ENCODE measurements at regions not wholly inside any gene's neighbourhood (a gene's known extent, or its start where the extent isn't known, plus 50 kb on each side); places are given as distances from the start of the nearest gene placed in this dataset.

DNA sequence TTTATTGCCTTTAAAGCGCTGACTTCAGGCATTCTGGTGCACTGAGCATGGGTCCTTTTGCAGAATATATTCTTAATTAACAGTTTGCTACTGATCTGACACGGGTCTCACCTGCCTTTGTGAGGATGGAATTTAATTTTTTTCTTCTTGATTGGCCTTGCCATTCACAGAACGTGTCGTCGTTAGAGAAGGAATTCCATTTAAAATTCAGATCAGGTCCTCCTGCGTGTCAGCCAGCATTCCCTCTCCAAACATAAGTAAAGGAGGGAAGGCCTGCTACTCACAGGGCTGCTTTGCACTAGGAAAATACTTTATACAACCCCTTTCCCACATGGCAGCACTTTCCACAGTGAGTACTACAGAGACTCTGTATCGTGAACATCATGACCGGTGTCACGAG lies 492.7 kb downstream of the NTRK3 start:
- Histone ChIP-seq H3K36me3 (no peaks in the 10 kb centered on the region), H3K4me2 (peak overlapping the region; percentile 19), H3K9me3 (ENCODE audit: low read depth) (no peaks in the 10 kb centered on the region), H3F3A (ENCODE audit: low read depth) (peaks cover 27% of the 10 kb centered on the region), H3K79me2 (ENCODE audit: low read depth) (no peaks in the 10 kb centered on the region), H4K20me1 (ENCODE audit: low read depth) (no peaks in the 10 kb centered on the region), H3K9ac (no peak overlapping the region), H3K4me3 (no peak overlapping the region), H3K27me3 (no peaks in the 10 kb centered on the region), H3K27ac (peak overlapping the region; percentile 81), H3K4me1 (peaks cover 28% of the 10 kb centered on the region), H2AFZ (replicated peaks) (no peak overlapping the region)
- Mint-ChIP-seq H3K27me3 (ENCODE audit: insufficient read depth, low read depth) (peaks cover 7% of the 10 kb centered on the region), H3K36me3 (no peaks in the 10 kb centered on the region), H3K4me3 (no peak overlapping the region), H3K27ac (peak overlapping the region; percentile 93), H3K4me1 (peaks cover 35% of the 10 kb centered on the region), H3K9me3 (peaks cover 11% of the 10 kb centered on the region)
- TF ChIP-seq, protein P1, sequence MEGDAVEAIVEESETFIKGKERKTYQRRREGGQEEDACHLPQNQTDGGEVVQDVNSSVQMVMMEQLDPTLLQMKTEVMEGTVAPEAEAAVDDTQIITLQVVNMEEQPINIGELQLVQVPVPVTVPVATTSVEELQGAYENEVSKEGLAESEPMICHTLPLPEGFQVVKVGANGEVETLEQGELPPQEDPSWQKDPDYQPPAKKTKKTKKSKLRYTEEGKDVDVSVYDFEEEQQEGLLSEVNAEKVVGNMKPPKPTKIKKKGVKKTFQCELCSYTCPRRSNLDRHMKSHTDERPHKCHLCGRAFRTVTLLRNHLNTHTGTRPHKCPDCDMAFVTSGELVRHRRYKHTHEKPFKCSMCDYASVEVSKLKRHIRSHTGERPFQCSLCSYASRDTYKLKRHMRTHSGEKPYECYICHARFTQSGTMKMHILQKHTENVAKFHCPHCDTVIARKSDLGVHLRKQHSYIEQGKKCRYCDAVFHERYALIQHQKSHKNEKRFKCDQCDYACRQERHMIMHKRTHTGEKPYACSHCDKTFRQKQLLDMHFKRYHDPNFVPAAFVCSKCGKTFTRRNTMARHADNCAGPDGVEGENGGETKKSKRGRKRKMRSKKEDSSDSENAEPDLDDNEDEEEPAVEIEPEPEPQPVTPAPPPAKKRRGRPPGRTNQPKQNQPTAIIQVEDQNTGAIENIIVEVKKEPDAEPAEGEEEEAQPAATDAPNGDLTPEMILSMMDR (IDR thresholded peaks at IDR 0.05) = no peak
- TF ChIP-seq EZH2 (IDR thresholded peaks at IDR 0.05) (no peak), EZH2phosphoT487 (IDR thresholded peaks at IDR 0.05) (no peak)
- DNase-seq (ENCODE audit: low spot score) = peak; percentile 3

- no peaks in the 10 kb centered on the region for H3K79me2 ChIP-seq (ENCODE audit: low read depth)
- H4K20me1 ChIP-seq (ENCODE audit: low read depth) = no peaks in the 10 kb centered on the region
- no peak overlapping the region for H3K4me2 ChIP-seq
- no peaks in the 10 kb centered on the region for H3K36me3 ChIP-seq
- H3K4me3 ChIP-seq = no peak overlapping the region
- H3K9me3 ChIP-seq (ENCODE audit: low read depth) = no peaks in the 10 kb centered on the region
- H3K36me3 Mint-ChIP-seq = no peaks in the 10 kb centered on the region
- no peak overlapping the region for H2AFZ ChIP-seq (replicated peaks)
- no peak for DNase-seq (ENCODE audit: low spot score)
- TF ChIP-seq EZH2phosphoT487 (IDR thresholded peaks at IDR 0.05) = no peak
- TF ChIP-seq, protein P1 (IDR thresholded peaks at IDR 0.05) = no peak
- no peak for TF ChIP-seq EZH2 (IDR thresholded peaks at IDR 0.05)
- no peak overlapping the region for H3K4me3 Mint-ChIP-seq
- H3K27me3 Mint-ChIP-seq (ENCODE audit: insufficient read depth, low read depth) = peaks cover 12% of the 10 kb centered on the region
- H3K4me1 Mint-ChIP-seq = peaks cover 35% of the 10 kb centered on the region
- H3K4me1 ChIP-seq = peaks cover 28% of the 10 kb centered on the region
- H3K9me3 Mint-ChIP-seq = peaks cover 1% of the 10 kb centered on the region
- H3K27ac Mint-ChIP-seq = no peak overlapping the region
- H3K27me3 ChIP-seq = no peaks in the 10 kb centered on the region
- no peak overlapping the region for H3K27ac ChIP-seq
- peaks cover 27% of the 10 kb centered on the region for H3F3A ChIP-seq (ENCODE audit: low read depth)
- H3K9ac ChIP-seq = no peak overlapping the region
These were observed 494.6 kb downstream of the NTRK3 start for GRCh38 chr15:87761736-87762509.

- peaks cover 25% of the 10 kb centered on the region for H3F3A ChIP-seq (ENCODE audit: low read depth)
- no peak overlapping the region for H3K4me2 ChIP-seq
- H3K4me3 Mint-ChIP-seq = no peak overlapping the region
- H3K36me3 ChIP-seq = no peaks in the 10 kb centered on the region
- H3K27ac ChIP-seq = no peak overlapping the region
- TF ChIP-seq EZH2phosphoT487 (IDR thresholded peaks at IDR 0.05) = no peak
- TF ChIP-seq EZH2 (IDR thresholded peaks at IDR 0.05) = no peak
- no peak overlapping the region for H2AFZ ChIP-seq (replicated peaks)
- H3K9ac ChIP-seq = no peak overlapping the region
- no peaks in the 10 kb centered on the region for H3K9me3 Mint-ChIP-seq
- no peaks in the 10 kb centered on the region for H3K27me3 ChIP-seq
- H3K36me3 Mint-ChIP-seq = no peaks in the 10 kb centered on the region
- H3K79me2 ChIP-seq (ENCODE audit: low read depth) = no peaks in the 10 kb centered on the region
- H3K4me1 ChIP-seq = peaks cover 26% of the 10 kb centered on the region
- no peak overlapping the region for H3K4me3 ChIP-seq
- peaks cover 12% of the 10 kb centered on the region for H3K27me3 Mint-ChIP-seq (ENCODE audit: insufficient read depth, low read depth)
- no peaks in the 10 kb centered on the region for H4K20me1 ChIP-seq (ENCODE audit: low read depth)
- H3K27ac Mint-ChIP-seq = peak overlapping the region; percentile 8
- DNase-seq (ENCODE audit: low spot score) = no peak
- H3K4me1 Mint-ChIP-seq = peaks cover 33% of the 10 kb centered on the region
- no peaks in the 10 kb centered on the region for H3K9me3 ChIP-seq (ENCODE audit: low read depth)
These were observed 495.8 kb downstream of the NTRK3 start for GRCh38 chr15:87760547-87761314.

All from neural progenitor cell (in vitro differentiated cells).